ENCODE measurements at regions not wholly inside any gene's neighbourhood (a gene's known extent, or its start where the extent isn't known, plus 50 kb on each side); places are given as distances from the start of the nearest gene placed in this dataset.
"Not testable (repeated sequence)": the region's sequence is repeated elsewhere in the genome, so short reads cannot be mapped to it uniquely, and the experiment has no call there.

GRCh38 chr6:71360556-71361335 lies 72.1 kb downstream of the OGFRL1 start:
- H3K4me3 ChIP-seq (ENCODE audit: low read depth, low read length): not testable (repeated sequence)

- no peak for TF ChIP-seq CTCF (IDR thresholded peaks at IDR 0.05; ENCODE audit: low read depth, low read length)
- H3K4me3 ChIP-seq (ENCODE audit: low read depth, low read length): no peak overlapping the region
Measured at GRCh38 chr6:71364889-71365542, 76.4 kb downstream of the OGFRL1 start.

- no peak overlapping the region for H3K4me3 ChIP-seq (ENCODE audit: low read depth, low read length)
- no peak for TF ChIP-seq CTCF (IDR thresholded peaks at IDR 0.05; ENCODE audit: low read depth, low read length)
Measured at GRCh38 chr6:71367756-71368155, 79.1 kb downstream of the OGFRL1 start.

GRCh38 chr6:71368284-71368683 lies 79.7 kb downstream of the OGFRL1 start:
- TF ChIP-seq CTCF (IDR thresholded peaks at IDR 0.05; ENCODE audit: low read depth, low read length): no peak
- H3K4me3 ChIP-seq (ENCODE audit: low read depth, low read length): no peak overlapping the region

GRCh38 chr6:71371559-71371958 lies 82.9 kb downstream of the OGFRL1 start:
- TF ChIP-seq CTCF (IDR thresholded peaks at IDR 0.05; ENCODE audit: low read depth, low read length): no peak
- no peak overlapping the region for H3K4me3 ChIP-seq (ENCODE audit: low read depth, low read length)

- H3K4me3 ChIP-seq (ENCODE audit: low read depth, low read length): no peak overlapping the region
- TF ChIP-seq CTCF (IDR thresholded peaks at IDR 0.05; ENCODE audit: low read depth, low read length): no peak
Measured at GRCh38 chr6:71373943-71374342, 85.3 kb downstream of the OGFRL1 start.

- no peak overlapping the region for H3K4me3 ChIP-seq (ENCODE audit: low read depth, low read length)
- TF ChIP-seq CTCF (IDR thresholded peaks at IDR 0.05; ENCODE audit: low read depth, low read length): no peak
Measured at GRCh38 chr6:71375676-71376075, 87.1 kb downstream of the OGFRL1 start.

All from WI38 (cell line).